Spleen (tissue), 7 donors: ENCODE measurements at regions not wholly inside any gene's neighbourhood (a gene's known extent, or its start where the extent isn't known, plus 50 kb on each side); places are given as distances from the start of the nearest gene placed in this dataset.

Experiments
- CTCF ChIP-seq, 11 experiments: fragments of 200-600 bp in 7 of 11; fragments of 450-650 bp in 4 of 11; sonication (generic) in 4 of 11; IDR thresholded peaks in 8 of 11; conservative IDR thresholded peaks in 3 of 11; 1 replicate in 7 of 11; 2 replicates in 4 of 11; pipeline versions ENCODE4 v1.4.0 to v1.8.0; 2016 to 2021; ENCODE audit warnings: antibody characterized with exemption in 11 of 11, inconsistent platforms in 4 of 11, mild to moderate bottlenecking in 1 of 11
- POLR2AphosphoS5 ChIP-seq, 3 donors: sonication (generic); formaldehyde crosslinking; IDR thresholded peaks; one replicate each; pipeline ENCODE4 v1.5.1; 2017; ENCODE audit warnings: antibody characterized with exemption in 3 of 3
- donor health status: DM: no; HTN: no; CAD: no; lungs with moderate emphysema.
- donor health status: DM: no; HTN: no; CAD: no.
- donor health status: DM: no; HTN: no; CAD: no.

GRCh38 chr6:141242957-141243356 lies 889.8 kb upstream of the GJE1 start:
- TF ChIP-seq CTCF (IDR thresholded peaks at IDR 0.05 in 8 of 11, conservative IDR thresholded peaks at IDR 0.05 in 3 of 11): no peak
- TF ChIP-seq POLR2AphosphoS5 (IDR thresholded peaks at IDR 0.05): no peak
